ENCODE measurements at regions not wholly inside any gene's neighbourhood (a gene's known extent, or its start where the extent isn't known, plus 50 kb on each side); places are given as distances from the start of the nearest gene placed in this dataset.
"Not testable (repeated sequence)": the region's sequence is repeated elsewhere in the genome, so short reads cannot be mapped to it uniquely, and the experiment has no call there.

- intact Hi-C loops (cut with DNase I; ENCODE audit: low total_unique reads): no loop called here
- no peak for DNase-seq
- Histone ChIP-seq H3K27ac (no peak overlapping the region), H3K36me3 (peaks cover 0 to 17% (median 0%) of the 10 kb centered on the region in 3 donors), H3K4me1 (peaks cover 0 to 15% (median 10%) of the 10 kb centered on the region in 4 donors), H3K9me3 (no peaks in the 10 kb centered on the region), H3K4me3 (no peak overlapping the region), H3K27me3 (no peaks in the 10 kb centered on the region)
- no peak for TF ChIP-seq CTCF (IDR thresholded peaks at IDR 0.05)
Measured at GRCh38 chr16:86737083-86737482, 158.7 kb downstream of the FOXL1 start.

DNA sequence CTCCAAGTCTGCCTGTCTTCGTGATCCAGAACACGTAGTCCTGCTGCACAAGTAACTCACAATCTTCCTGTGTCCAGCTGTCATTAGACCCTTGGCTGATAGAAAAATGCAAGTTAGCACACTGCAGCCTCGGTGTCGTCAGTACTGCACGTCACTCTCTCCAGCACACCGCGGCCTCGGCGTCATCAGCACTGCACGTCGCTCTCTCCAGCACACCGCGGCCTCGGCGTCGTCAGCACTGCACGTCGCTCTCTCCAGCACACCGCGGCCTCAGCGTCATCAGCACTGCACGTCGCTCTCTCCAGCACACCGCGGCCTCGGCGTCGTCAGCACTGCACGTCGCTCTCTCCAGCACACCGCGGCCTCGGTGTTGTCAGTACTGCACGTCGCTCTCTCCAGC is 160.0 kb downstream of the FOXL1 start:
- H3K4me3 ChIP-seq; H3K27ac ChIP-seq; intact Hi-C loops (cut with DNase I; ENCODE audit: low total_unique reads); DNase-seq; H3K27me3 ChIP-seq; H3K9me3 ChIP-seq: not testable (repeated sequence)
- peaks cover 0 to 17% (median 0%) of the 10 kb centered on the region in 3 donors for H3K36me3 ChIP-seq
- H3K4me1 ChIP-seq: peaks cover 0 to 15% (median 10%) of the 10 kb centered on the region in 4 donors

DNA sequence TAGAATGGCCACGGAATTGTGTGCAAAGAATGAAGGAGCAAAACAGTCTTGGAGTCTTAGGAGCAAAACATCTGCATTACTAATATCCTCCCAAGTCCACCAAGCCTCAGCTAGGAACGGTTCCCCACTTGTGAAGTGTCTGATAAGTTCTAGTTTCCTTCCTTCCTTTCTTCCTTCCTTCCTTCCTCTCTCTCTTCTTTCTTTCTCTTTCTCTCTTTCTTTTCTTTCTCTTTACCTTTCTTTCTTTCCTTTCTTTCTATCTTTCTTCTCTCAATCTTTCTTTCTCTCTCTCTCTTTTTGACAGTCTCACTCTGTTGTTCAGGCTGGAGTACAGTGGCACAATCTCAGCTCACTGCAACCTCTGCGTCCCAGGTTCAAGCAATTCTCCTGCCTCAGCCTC is 160.8 kb downstream of the FOXL1 start:
- H3K4me1 ChIP-seq: peaks cover 0 to 15% (median 10%) of the 10 kb centered on the region in 4 donors
- H3K4me3 ChIP-seq: no peak overlapping the region
- peak overlapping the region in 1 of 2 donors; percentile 91 for H3K27ac ChIP-seq
- H3K36me3 ChIP-seq: peaks cover 0 to 17% (median 0%) of the 10 kb centered on the region in 3 donors
- no peaks in the 10 kb centered on the region for H3K27me3 ChIP-seq
- TF ChIP-seq CTCF (IDR thresholded peaks at IDR 0.05): no peak
- H3K9me3 ChIP-seq: no peaks in the 10 kb centered on the region
- DNase-seq: no peak
- intact Hi-C loops (cut with DNase I; ENCODE audit: low total_unique reads): no loop called here

- no peak for DNase-seq
- H3K9me3 ChIP-seq: no peaks in the 10 kb centered on the region
- intact Hi-C loops (cut with DNase I; ENCODE audit: low total_unique reads): no loop called here
- peaks cover 0 to 17% (median 0%) of the 10 kb centered on the region in 3 donors for H3K36me3 ChIP-seq
- H3K4me1 ChIP-seq: peaks cover 0 to 15% (median 10%) of the 10 kb centered on the region in 4 donors
- TF ChIP-seq CTCF (IDR thresholded peaks at IDR 0.05): no peak
- no peaks in the 10 kb centered on the region for H3K27me3 ChIP-seq
- no peak overlapping the region for H3K4me3 ChIP-seq
- H3K27ac ChIP-seq: peak overlapping the region; percentile 90 to 91
Measured at GRCh38 chr16:86739808-86740207, 161.5 kb downstream of the FOXL1 start.

- Histone ChIP-seq H3K4me1 (peaks cover 0 to 15% (median 10%) of the 10 kb centered on the region in 4 donors), H3K9me3 (no peaks in the 10 kb centered on the region), H3K36me3 (peaks cover 0 to 17% (median 0%) of the 10 kb centered on the region in 3 donors), H3K27me3 (no peaks in the 10 kb centered on the region), H3K27ac (peak overlapping the region; percentile 90 to 91), H3K4me3 (peak overlapping the region in 1 of 2 donors; percentile 58)
- no peak for DNase-seq
- TF ChIP-seq CTCF (IDR thresholded peaks at IDR 0.05): no peak
- intact Hi-C loops (cut with DNase I; ENCODE audit: low total_unique reads): no loop called here
Measured at GRCh38 chr16:86740298-86740697, 161.9 kb downstream of the FOXL1 start.

DNA sequence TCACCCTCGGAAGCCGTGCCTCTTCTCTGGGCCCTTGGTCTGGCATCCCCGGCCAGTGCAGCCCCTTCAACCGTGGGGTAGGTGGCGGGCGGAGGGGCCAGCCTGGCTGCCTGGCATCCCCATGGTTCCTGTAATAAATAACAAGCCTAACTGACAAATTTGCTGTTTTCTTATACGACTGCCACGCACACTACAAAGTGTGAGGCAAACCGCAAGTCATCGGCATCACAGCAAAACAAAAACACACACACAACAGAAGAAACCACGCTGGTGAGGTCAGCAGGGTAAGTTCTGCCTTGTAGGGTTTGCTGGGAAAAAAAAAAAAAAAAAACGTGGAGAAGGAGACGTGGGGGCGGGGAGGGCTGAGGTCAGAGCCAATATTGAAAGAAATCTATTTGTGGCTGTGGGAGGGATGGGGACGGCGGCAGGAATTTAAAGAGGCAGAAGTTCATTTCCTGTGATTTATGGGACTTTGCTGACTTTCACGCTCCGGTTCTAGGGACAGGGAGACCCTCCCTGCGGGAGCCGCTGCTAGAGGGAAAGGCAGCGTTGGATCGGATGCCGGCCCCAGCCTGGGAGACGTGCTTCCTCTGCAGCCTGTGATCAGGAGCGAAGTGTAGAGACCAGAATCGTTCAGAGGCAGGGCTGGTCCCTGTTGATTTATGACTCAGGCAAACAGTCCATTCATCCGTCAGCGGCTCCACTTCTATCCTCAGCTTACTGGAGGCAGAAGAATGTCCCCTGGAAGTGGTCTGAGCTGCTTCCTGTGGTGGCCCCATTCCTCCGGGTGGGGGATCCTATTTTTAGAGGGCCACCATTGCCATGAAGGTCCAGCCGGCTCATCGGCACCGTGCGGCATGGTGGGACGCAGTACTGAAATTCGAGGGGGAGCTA is 162.8 kb downstream of the FOXL1 start:
- Histone ChIP-seq H3K36me3 (peaks cover 0 to 17% (median 0%) of the 10 kb centered on the region in 3 donors), H3K27ac (peak overlapping the region; percentile 90 to 91), H3K4me3 (peak overlapping the region; percentile 47 to 58), H3K27me3 (no peaks in the 10 kb centered on the region), H3K9me3 (no peaks in the 10 kb centered on the region), H3K4me1 (peaks cover 0 to 15% (median 10%) of the 10 kb centered on the region in 4 donors)
- intact Hi-C loops (cut with DNase I; ENCODE audit: low total_unique reads): no loop called here
- peak; percentile 73 to 91 for DNase-seq
- no peak for TF ChIP-seq CTCF (IDR thresholded peaks at IDR 0.05)
